SW480 (cell line): ENCODE measurements at regions not wholly inside any gene's neighbourhood (a gene's known extent, or its start where the extent isn't known, plus 50 kb on each side); places are given as distances from the start of the nearest gene placed in this dataset.

ENCODE experiments used
- DNase-seq: peaks from one replicate; pipeline ENCODE4 v3.0.0-alpha.2; 2016; ENCODE audit warnings: low spot score

DNA sequence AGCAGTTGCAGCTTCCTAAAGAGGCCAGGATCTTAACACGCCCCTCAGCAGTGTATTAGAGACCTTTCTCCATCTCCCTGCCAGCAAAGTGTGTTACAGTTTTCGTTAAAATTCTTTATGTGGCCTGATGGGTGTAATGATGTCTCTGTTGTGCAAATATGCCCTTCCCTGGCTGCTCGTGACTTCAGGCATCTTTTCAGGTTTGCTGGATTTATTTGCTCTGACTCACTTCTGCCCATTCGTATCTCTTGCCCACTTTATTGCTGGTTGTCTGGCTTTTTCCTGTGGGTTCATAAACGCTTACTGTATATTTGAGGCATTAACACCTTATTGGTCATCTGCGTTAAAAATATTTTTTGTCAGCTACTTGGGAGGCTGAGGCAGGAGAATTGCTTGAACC is 134.5 kb downstream of the ASB1 start:
- peak; percentile 9 for DNase-seq

- DNase-seq: no peak
These were observed 135.7 kb downstream of the ASB1 start for GRCh38 chr2:238562446-238562845.

- no peak for DNase-seq
These were observed 136.8 kb downstream of the ASB1 start for GRCh38 chr2:238563551-238563950.

GRCh38 chr2:238564286-238564920 is 137.7 kb downstream of the ASB1 start:
- no peak for DNase-seq

GRCh38 chr2:238565031-238565430 is 138.3 kb downstream of the ASB1 start:
- DNase-seq: no peak

GRCh38 chr2:238566001-238566645 is 139.4 kb downstream of the ASB1 start:
- no peak for DNase-seq

DNA sequence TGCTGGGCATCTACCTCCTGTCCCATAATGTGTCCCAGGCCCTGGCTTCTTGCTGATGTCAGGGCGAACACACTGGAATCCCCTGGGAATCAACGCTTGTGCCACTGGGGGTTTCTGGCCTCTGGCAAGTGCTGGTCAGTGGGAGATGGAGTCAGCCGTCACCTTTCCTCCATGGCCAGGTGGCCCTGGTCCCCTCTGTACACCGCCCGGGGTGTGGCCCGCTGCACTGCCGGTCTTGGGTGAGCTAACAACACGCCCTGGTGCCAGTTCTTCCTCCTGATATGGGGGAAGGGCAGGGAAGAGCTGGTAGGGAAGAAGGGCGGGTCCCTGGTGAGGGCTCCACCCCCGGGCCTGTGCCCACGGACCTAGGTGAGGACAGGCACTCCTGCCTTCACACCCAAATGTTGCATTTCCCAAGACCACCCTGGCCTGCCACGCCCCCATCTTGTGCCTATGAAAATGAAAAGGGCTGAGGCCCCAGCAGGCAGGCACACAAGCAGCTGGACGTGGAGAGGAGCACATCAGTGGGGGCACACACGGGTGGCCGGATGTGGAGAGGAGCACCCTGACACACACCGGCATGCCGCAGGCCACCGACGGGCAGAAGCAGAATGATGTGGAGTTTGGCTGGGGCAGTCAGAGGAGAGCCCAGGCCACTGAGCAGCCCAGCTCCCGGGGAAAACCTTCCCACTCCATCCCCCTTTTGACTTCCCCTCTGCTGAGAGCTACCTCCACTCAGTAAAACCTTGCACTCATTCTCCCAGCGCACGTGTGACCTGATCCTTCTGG is 140.5 kb downstream of the ASB1 start:
- DNase-seq: peak; percentile 28

GRCh38 chr2:238567996-238568395 is 141.3 kb downstream of the ASB1 start:
- no peak for DNase-seq

DNA sequence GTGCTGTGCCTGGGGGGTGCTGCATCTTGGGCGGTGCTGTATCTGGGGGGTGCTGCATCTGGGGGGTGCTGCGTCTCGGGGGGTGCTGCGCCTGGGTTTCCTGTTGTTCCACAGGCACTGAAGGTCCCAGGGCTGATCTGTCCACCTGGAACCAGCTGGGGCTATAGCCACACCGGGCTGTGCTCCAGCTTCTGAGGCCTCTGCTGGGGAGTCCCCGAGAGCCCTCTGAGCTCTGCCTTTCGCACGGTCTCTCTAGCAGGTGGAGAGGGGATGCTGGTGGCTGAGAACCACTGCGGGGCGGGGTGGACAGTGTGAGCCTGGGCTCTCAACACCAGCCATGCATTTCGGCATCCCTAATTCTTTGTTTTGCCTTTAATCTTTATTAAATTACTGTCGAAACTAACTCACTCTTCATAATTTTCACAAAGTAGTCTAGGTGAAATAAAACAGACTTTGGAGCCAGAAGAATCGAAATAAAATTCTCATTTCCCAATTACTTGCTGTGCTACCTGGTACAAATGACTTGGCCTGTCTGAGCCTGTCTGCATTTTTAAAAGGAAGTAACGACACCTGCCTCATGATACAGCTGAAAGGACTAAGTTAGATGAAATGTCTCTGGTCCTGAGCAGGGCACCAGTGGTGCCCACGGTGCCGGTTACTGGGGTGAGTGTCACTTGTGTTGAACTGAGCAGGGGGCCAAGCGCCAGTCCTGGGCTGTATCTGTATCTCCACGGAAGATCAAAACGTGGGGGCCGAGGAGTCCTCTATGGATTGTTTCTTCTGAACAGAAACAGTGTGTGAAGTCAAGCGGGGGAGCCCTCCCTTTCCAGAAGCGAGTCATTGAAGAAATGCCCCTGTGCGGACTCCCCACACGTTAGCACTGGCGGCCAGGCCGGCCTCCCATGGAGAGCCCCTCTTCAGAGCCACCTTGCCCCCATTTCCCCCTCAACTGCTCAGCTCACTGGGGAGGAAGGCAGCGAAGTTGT is 142.0 kb downstream of the ASB1 start:
- no peak for DNase-seq

GRCh38 chr2:238569507-238570195 is 142.9 kb downstream of the ASB1 start:
- DNase-seq: no peak

DNA sequence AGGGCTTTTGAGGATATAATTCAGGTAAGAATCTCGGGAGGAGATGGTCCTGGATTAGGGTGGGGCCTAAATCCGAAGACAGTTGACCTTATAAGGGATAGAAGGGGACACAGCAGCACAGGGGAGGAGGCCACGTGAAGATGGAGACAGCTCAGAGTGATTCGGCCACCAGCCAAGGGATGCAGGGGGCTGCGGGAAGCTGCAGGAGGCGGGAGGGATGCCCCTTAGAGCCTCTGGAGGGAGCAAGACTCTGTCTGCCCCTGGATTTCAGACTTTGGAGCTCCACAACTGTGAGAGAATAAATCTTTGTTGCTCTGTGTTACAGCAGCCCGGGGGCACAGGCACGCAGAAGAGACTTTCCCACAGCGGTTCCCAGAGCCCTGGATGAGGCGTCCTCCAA is 143.7 kb downstream of the ASB1 start:
- no peak for DNase-seq

GRCh38 chr2:238570926-238571325 is 144.2 kb downstream of the ASB1 start:
- no peak for DNase-seq

- no peak for DNase-seq
These were observed 145.1 kb downstream of the ASB1 start for GRCh38 chr2:238571661-238572372.

- DNase-seq: no peak
These were observed 146.5 kb downstream of the ASB1 start for GRCh38 chr2:238573065-238573778.

- DNase-seq: no peak
These were observed 147.2 kb downstream of the ASB1 start for GRCh38 chr2:238573916-238574315.

GRCh38 chr2:238574490-238575271 is 148.0 kb downstream of the ASB1 start:
- DNase-seq: no peak

DNA sequence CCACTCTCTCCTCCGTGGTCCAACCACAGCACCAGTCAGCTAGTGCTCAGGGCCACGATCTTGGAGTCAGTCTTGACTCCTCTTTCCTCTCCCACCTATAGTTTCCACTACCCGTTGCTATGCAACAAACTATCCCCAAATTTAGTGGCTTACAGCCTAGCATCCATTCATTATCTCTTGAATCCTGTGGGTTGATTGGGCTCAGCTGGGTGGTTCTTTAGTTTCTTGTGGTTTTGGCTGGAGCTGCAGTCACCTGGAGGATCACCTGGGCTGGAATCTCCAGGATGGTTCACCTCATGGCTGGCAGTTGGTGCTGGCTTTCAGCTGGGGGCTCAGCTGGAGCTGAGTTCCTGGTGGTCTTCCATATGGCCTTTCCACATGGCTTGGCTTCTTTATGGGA is 149.9 kb downstream of the ASB1 start:
- no peak for DNase-seq

GRCh38 chr2:238578256-238578655 is 151.5 kb downstream of the ASB1 start:
- no peak for DNase-seq

DNA sequence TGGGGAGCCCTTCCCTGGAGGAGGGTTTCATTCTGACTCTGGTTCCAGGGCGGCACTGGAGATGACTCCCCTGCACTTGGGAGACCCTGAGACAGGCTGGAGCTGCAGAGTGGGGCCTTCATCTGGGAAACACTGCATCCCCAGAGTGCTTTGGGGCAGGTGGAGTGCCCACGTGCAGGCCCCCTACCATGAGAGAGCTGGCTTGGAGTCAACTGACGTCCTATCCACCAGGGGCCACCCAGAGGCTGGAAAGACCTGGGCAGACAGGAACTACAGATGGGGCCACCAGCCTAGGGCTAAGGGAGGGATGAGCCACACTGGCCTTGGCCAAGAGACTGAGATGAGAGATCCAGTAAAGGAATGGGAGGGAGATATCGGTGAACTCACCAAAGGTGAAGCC is 153.8 kb downstream of the ASB1 start:
- no peak for DNase-seq
